H9 (cell line): ENCODE measurements at regions not wholly inside any gene's neighbourhood (a gene's known extent, or its start where the extent isn't known, plus 50 kb on each side); places are given as distances from the start of the nearest gene placed in this dataset.

Experiments used
- DNase-seq: peaks from one replicate; pipeline ENCODE4 v3.0.0-alpha.2; 2017
- H2AFZ ChIP-seq: one replicate; pipeline ENCODE4 v1.6.1; 2013; ENCODE audit warnings: mild to moderate bottlenecking, low read length, control low read depth, moderate library complexity
- H2AK5ac ChIP-seq: 2 replicates; pipeline ENCODE4 v1.6.1; 2013; ENCODE audit warnings: low read length, control low read depth, mixed read lengths; ENCODE audit not compliant: insufficient read length
- H2BK120ac ChIP-seq: one replicate; pipeline ENCODE4 v1.6.1; 2013; ENCODE audit warnings: low read depth, mild to moderate bottlenecking, low read length, control low read depth, inconsistent platforms; ENCODE audit not compliant: poor library complexity, severe bottlenecking
- H2BK12ac ChIP-seq: 2 replicates; pipeline ENCODE4 v1.6.1; 2013; ENCODE audit warnings: low read length, control low read depth, mixed read lengths, low read depth; ENCODE audit not compliant: insufficient read length
- H2BK15ac ChIP-seq: 2 replicates; pipeline ENCODE4 v1.6.1; 2013; ENCODE audit warnings: low read depth, low read length, control low read depth
- H2BK20ac ChIP-seq: one replicate; pipeline ENCODE4 v1.6.1; 2013; ENCODE audit warnings: low read depth, mild to moderate bottlenecking, low read length, control low read depth, inconsistent platforms; ENCODE audit not compliant: poor library complexity, severe bottlenecking
- H2BK5ac ChIP-seq: 2 replicates; pipeline ENCODE4 v1.6.1; 2013; ENCODE audit warnings: low read length, control low read depth, mixed read lengths; ENCODE audit not compliant: insufficient read length
- H3K14ac ChIP-seq: 2 replicates; pipeline ENCODE4 v1.6.1; 2013; ENCODE audit warnings: low read length, control low read depth; ENCODE audit not compliant: insufficient read depth
- H3K18ac ChIP-seq: 2 replicates; pipeline ENCODE4 v1.6.1; 2013; ENCODE audit warnings: low read depth, mild to moderate bottlenecking, mixed read lengths, low read length, control low read depth; ENCODE audit not compliant: insufficient read length
- H3K23ac ChIP-seq: 2 replicates; pipeline ENCODE4 v1.6.1; 2013; ENCODE audit warnings: low read length, control low read depth, mixed read lengths, low read depth; ENCODE audit not compliant: insufficient read length
- H3K23me2 ChIP-seq: 2 replicates; pipeline ENCODE4 v1.6.1; 2013; ENCODE audit warnings: low read depth, mild to moderate bottlenecking, mixed read lengths, low read length, control low read depth; ENCODE audit not compliant: insufficient read length, poor library complexity, severe bottlenecking
- H3K27ac ChIP-seq: 2 replicates; pipeline ENCODE4 v1.5.1; 2013; ENCODE audit warnings: low read length, control low read depth, mixed read lengths, low read depth; ENCODE audit not compliant: insufficient read length
- H3K27me3 ChIP-seq: 2 replicates; pipeline ENCODE4 v1.6.1; 2013; ENCODE audit warnings: low read length, control low read depth, inconsistent platforms; ENCODE audit not compliant: insufficient read depth
- H3K4ac ChIP-seq: 2 replicates; pipeline ENCODE4 v1.6.1; 2013; ENCODE audit warnings: low read depth, mild to moderate bottlenecking, control low read depth, inconsistent platforms, low read length, moderate library complexity
- H3K4me1 ChIP-seq: 2 replicates; pipeline ENCODE4 v1.6.1; 2013; ENCODE audit warnings: low read length, control low read depth, inconsistent platforms; ENCODE audit not compliant: insufficient read depth
- H3K4me2 ChIP-seq: 2 replicates; pipeline ENCODE4 v1.6.1; 2013; ENCODE audit warnings: low read length, control low read depth, mixed read lengths; ENCODE audit not compliant: insufficient read length, insufficient read depth
- H3K56ac ChIP-seq: 2 replicates; pipeline ENCODE4 v1.6.1; 2013; ENCODE audit warnings: low read depth, mild to moderate bottlenecking, mixed read lengths, low read length, control low read depth; ENCODE audit not compliant: insufficient read length
- H3K79me1 ChIP-seq: 2 replicates; pipeline ENCODE4 v1.6.1; 2013; ENCODE audit warnings: low read depth, mild to moderate bottlenecking, moderate library complexity, low read length, control low read depth, inconsistent platforms; ENCODE audit not compliant: insufficient read depth, poor library complexity, severe bottlenecking
- H3K79me2 ChIP-seq: 2 replicates; pipeline ENCODE4 v1.6.1; 2013; ENCODE audit warnings: low read length, control low read depth, inconsistent platforms; ENCODE audit not compliant: insufficient read depth
- H3K9ac ChIP-seq: 2 replicates; pipeline ENCODE4 v1.6.1; 2013; ENCODE audit warnings: low read length, control low read depth, mixed read lengths; ENCODE audit not compliant: insufficient read length; ENCODE audit errors: extremely low read depth
- H3K9me3 ChIP-seq: one replicate; pipeline ENCODE4 v1.6.1; 2013; ENCODE audit warnings: low read depth, low read length, inconsistent platforms; ENCODE audit not compliant: control insufficient read depth
- H3T11ph ChIP-seq: one replicate; pipeline ENCODE4 v1.6.1; 2013; ENCODE audit warnings: mild to moderate bottlenecking, low read length, control low read depth, inconsistent platforms
- H4K20me1 ChIP-seq: one replicate; pipeline ENCODE4 v1.6.1; 2013; ENCODE audit not compliant: control insufficient read depth, insufficient read length, insufficient read depth
- H4K5ac ChIP-seq: 2 replicates; pipeline ENCODE4 v1.6.1; 2013; ENCODE audit warnings: low read depth, mild to moderate bottlenecking, mixed read lengths, low read length, control low read depth; ENCODE audit not compliant: insufficient read length
- H4K8ac ChIP-seq: replicated peaks from 2 replicates; pipeline ENCODE4 v1.6.1; 2013; ENCODE audit warnings: low read length, control low read depth, mixed read lengths, low read depth; ENCODE audit not compliant: insufficient read length
- H4K91ac ChIP-seq: 2 replicates; pipeline ENCODE4 v1.6.1; 2013; ENCODE audit warnings: low read depth, mild to moderate bottlenecking, moderate library complexity, mixed read lengths, low read length, control low read depth; ENCODE audit not compliant: insufficient read length
- H3K27ac Mint-ChIP-seq, 3 experiments: 2 replicates in 2 of 3; 3 replicates in 1 of 3; pipeline ENCODE4 v1.8.0; 2020 to 2021; ENCODE audit warnings: mixed read lengths in 3 of 3, mild to moderate bottlenecking in 1 of 3, moderate library complexity in 1 of 3
- H3K27me3 Mint-ChIP-seq: 2 replicates; pipeline ENCODE4 v1.8.0; 2021; ENCODE audit warnings: low read depth, mild to moderate bottlenecking, moderate library complexity, mixed read lengths
- H3K36me3 Mint-ChIP-seq, 3 experiments: 2 replicates in 2 of 3; 3 replicates in 1 of 3; pipeline ENCODE4 v1.8.0; 2020 to 2021; ENCODE audit warnings: low read depth in 3 of 3, mixed read lengths in 3 of 3; ENCODE audit not compliant: insufficient read depth in 1 of 3
- H3K4me1 Mint-ChIP-seq, 2 experiments: 2 replicates each; pipeline ENCODE4 v1.8.0; 2020; ENCODE audit warnings: mixed read lengths in 2 of 2
- H3K4me3 Mint-ChIP-seq, 2 experiments: 2 replicates in 1 of 2; 3 replicates in 1 of 2; pipeline ENCODE4 v1.8.0; 2020 to 2021; ENCODE audit warnings: mild to moderate bottlenecking in 2 of 2, mixed read lengths in 2 of 2, moderate library complexity in 1 of 2
- H3K9me3 Mint-ChIP-seq, 2 experiments: 2 replicates in 1 of 2; 3 replicates in 1 of 2; pipeline ENCODE4 v1.8.0; 2020; ENCODE audit warnings: mild to moderate bottlenecking in 2 of 2, mixed read lengths in 2 of 2, moderate library complexity in 1 of 2
- WGBS: extraction: QIAGEN DNeasy Blood & Tissue Kit; methylation state at CpG from one replicate; pipeline ENCODE4 v1.1.7; 2013; ENCODE audit warnings: missing lambda C conversion rate, low lambda C conversion rate, mixed read lengths; ENCODE audit not compliant: insufficient read length; ENCODE audit errors: extremely low coverage; 5-methylcytosine and 5-hydroxymethylcytosine counted together
- TF ChIP-seq, protein P1 (sequence below): fragments of 200-600 bp; sonication (generic); conservative IDR thresholded peaks from 3 replicates; pipeline ENCODE4 v1.8.0; 2021; ENCODE audit warnings: antibody characterized with exemption, mild to moderate bottlenecking

DNA sequence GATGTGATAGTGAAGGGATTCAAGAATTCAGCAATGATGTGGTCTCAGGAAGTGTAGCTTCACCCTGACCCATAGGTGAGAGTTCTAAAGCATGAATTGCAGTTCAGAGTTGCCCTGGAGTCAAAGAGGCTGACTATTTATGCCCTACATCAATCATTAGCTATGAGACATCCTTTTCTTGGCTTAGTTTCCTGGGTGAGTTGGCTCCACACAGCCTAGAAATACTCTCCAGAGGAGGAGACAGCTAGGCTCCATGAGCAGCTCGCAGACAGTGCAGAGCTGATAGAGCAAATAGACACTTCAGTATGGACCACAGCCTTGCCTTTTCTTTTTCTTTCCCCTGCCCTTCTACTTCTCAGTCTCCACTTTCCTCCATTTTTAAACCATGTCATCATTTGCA, 1651.8 kb downstream of the MAT2B start:
- Histone ChIP-seq H3K4me2 (no peak overlapping the region), H3K9me3 (no peaks in the 10 kb centered on the region), H4K20me1 (no peaks in the 10 kb centered on the region), H3K23ac (no peak overlapping the region), H2AFZ (no peak overlapping the region), H3K4ac (no peak overlapping the region), H3K23me2 (no peaks in the 10 kb centered on the region), H3K4me1 (no peaks in the 10 kb centered on the region), H2BK20ac (no peak overlapping the region), H3T11ph (no peak overlapping the region), H2BK15ac (no peak overlapping the region), H2BK120ac (no peak overlapping the region), H3K27me3 (no peaks in the 10 kb centered on the region), H2AK5ac (no peak overlapping the region), H3K14ac (no peak overlapping the region), H4K5ac (no peak overlapping the region), H4K8ac (no peak overlapping the region), H2BK5ac (no peak overlapping the region), H4K91ac (no peak overlapping the region), H3K79me2 (no peaks in the 10 kb centered on the region; the same call in 1 of the 2 replicates), H3K56ac (no peak overlapping the region), H3K79me1 (no peaks in the 10 kb centered on the region), H3K9ac (no peak overlapping the region), H2BK12ac (no peak overlapping the region), H3K27ac (no peak overlapping the region), H3K18ac (no peak overlapping the region)
- Mint-ChIP-seq H3K27me3 (no peaks in the 10 kb centered on the region), H3K27ac (no peak overlapping the region), H3K9me3 (no peaks in the 10 kb centered on the region; a peak in 1 of 5 replicates), H3K36me3 (no peaks in the 10 kb centered on the region), H3K4me1 (no peaks in the 10 kb centered on the region), H3K4me3 (no peak overlapping the region)
- no CpG with 5 or more reads among the region's 1 CpG for WGBS
- DNase-seq, result no peak
- TF ChIP-seq, protein P1, sequence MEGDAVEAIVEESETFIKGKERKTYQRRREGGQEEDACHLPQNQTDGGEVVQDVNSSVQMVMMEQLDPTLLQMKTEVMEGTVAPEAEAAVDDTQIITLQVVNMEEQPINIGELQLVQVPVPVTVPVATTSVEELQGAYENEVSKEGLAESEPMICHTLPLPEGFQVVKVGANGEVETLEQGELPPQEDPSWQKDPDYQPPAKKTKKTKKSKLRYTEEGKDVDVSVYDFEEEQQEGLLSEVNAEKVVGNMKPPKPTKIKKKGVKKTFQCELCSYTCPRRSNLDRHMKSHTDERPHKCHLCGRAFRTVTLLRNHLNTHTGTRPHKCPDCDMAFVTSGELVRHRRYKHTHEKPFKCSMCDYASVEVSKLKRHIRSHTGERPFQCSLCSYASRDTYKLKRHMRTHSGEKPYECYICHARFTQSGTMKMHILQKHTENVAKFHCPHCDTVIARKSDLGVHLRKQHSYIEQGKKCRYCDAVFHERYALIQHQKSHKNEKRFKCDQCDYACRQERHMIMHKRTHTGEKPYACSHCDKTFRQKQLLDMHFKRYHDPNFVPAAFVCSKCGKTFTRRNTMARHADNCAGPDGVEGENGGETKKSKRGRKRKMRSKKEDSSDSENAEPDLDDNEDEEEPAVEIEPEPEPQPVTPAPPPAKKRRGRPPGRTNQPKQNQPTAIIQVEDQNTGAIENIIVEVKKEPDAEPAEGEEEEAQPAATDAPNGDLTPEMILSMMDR, result no peak
